ENCODE measurements at regions not wholly inside any gene's neighbourhood (a gene's known extent, or its start where the extent isn't known, plus 50 kb on each side); places are given as distances from the start of the nearest gene placed in this dataset.

DNA sequence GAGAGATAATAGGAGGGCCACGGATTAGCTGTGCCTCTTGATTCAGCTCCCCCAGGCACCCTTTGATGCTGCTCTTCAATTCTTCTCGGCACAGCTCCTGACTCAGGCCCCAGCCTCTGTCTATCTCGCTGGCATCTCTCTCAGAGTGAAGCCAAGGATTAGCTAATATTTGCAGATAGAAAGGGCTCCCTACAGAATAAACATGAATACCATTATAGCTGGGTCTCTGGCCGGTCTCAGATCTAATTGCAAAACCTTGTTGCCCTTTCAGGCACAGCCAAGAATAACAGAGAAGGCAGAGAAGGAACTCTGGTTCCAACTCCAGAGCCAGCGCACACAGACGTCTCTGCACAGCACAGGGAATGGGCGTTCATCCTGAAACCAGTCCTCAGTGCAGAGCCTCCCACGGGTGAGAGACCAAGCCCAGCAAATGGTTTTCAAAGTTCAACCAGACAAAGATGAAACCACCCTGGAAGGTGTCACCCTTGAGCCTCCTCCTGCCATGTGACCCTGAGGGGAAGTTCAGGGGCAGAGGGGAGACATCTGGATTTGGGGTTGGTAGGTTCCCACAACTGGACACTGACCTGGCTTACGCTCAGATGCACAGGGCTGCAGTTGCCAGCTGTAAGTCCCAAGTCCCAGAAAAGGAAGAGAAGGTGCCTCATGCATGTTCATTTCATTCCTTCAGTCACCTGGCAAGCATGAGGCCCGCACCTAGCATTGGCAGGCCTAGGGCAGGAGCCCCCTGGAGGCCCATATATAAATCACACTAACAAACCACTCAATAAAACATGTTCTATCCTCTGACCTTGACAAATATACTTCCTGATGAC, 394.0 kb downstream of the NPHP4 start:
- no peak for TF ChIP-seq CTCF (conservative IDR thresholded peaks at IDR 0.05; ENCODE audit: low read depth, low read length)
- H3K4me3 ChIP-seq (ENCODE audit: low read depth, low read length), result no peak overlapping the region
- no peak for DNase-seq (ENCODE audit: low read depth)

DNA sequence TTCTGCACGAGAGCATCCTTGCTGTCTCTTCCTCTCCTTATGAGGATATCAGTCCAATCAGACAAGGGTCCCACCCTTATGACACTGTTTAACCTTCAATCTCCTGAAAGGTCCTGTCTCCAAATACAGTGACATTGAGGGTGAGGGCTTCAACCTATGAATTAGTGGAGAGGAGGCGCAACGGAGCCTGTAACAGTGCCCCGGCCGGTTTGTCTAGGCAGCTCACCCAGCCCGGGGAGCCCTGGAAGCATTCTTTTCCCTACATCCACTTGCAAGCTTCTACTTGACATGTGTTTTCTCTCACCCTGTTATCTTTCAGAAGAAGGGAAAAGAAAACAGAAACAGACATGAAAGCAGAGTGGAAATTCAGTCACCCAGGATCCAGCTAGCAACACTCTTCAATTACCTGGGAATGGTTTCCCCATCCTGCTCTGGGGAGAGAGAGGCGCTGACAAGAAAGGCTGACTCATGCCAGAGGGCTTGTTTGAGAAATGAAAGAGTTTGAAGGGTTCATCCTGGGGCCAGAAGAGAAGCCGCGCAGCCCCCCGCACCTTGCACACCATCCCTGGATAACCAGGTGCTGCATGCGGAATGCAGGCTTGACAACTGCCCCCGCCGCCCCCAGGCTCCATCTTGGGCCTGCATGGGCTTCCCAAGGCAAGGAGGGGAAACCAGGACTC, 394.9 kb downstream of the NPHP4 start:
- no peak for DNase-seq (ENCODE audit: low read depth)
- no peak for TF ChIP-seq CTCF (conservative IDR thresholded peaks at IDR 0.05; ENCODE audit: low read depth, low read length)
- H3K4me3 ChIP-seq (ENCODE audit: low read depth, low read length), result no peak overlapping the region

DNA sequence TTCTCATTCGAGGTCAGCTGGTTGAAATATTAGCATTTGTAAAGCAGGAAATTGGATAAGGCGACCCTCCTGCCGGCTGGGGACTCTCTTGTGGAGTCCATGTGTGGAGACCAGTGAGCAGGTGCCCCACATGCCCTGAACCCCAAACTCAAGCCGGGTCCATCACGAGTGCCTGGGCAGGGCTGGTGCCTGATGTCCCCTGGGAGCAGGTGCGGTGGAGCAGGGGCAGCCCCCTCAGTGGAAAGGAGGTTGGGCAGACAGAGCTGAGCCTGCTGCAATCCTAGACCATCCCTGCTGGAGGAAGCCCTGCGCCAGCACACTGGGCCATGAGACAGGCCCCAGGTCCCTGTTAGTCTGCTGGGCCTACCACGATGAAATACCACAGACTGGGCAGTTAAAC, 395.6 kb downstream of the NPHP4 start:
- TF ChIP-seq CTCF (conservative IDR thresholded peaks at IDR 0.05; ENCODE audit: low read depth, low read length), result no peak
- H3K4me3 ChIP-seq (ENCODE audit: low read depth, low read length), result no peak overlapping the region
- no peak for DNase-seq (ENCODE audit: low read depth)

DNA sequence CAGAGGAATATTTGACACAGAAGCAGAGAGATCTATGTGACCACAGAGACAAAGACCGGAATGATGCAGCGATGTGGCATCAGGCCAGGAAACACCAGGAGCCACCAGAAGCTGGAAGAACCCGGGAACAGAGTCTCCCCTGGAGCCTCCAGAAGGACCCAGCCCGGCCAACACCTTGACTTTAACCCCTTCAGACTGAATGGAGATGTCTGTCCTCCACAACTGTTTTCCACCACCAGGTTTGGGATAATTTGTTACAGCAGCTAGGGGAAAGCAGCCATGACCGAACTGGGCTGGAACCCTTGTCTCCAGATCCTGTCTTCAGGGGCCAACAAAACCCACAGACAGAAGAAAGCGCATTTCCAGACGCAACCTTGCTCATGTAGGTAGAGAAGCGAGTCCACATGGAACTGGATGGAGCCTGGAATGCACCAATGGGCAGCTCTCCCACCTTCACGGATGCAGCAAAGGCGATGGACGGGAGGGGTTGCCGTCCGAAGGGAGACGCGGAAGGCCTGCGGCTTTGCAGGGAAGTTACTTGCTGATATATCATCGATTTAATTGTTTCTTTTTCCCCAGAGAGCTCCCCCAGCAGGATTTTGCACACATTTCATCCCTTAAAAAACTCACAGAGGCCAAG, 396.6 kb downstream of the NPHP4 start:
- DNase-seq (ENCODE audit: low read depth), result no peak
- H3K4me3 ChIP-seq (ENCODE audit: low read depth, low read length), result no peak overlapping the region
- no peak for TF ChIP-seq CTCF (conservative IDR thresholded peaks at IDR 0.05; ENCODE audit: low read depth, low read length)

DNA sequence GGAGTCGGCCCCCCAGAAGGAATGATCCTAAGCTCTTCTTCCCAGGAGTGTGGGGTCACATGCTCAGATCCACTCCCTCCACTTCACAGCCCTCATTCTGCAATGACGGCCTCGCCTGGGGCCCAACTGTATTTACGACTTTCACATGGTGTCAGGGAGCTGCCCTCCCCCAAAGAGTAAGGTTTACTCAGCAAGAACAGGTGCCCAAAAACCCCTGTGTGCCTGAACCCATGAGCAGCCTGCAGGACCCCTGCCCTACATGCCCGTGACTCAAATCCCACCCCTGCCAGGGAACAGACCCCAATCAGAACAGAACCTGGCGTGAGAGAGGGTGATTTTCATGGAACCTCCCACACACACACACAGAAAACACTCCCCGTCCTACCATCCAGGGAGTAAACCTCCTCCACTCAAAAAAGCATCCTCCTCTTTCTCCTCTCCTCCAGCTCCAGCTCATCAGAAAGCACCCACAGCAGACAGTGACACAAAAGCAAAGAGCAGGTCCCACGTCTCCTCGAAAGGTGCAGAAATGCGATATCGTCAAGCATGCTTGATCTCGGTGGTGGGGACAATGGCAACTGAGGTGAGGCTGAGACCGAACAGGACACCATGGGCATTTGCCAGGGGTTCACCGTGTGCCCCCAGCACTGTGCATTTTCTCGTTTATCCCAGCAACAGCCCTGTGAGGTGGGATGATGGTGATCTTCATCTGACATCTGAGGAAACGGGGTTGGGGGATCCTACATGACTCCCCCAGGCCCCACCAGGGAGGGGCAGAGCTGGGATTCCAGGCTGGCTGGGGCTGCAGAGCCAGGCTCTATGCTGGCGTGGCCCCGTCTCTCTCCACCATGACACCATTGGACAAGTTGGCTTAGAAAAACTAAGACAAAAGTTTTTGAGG, 397.9 kb downstream of the NPHP4 start:
- H3K4me3 ChIP-seq (ENCODE audit: low read depth, low read length), result no peak overlapping the region
- DNase-seq (ENCODE audit: low read depth), result no peak
- TF ChIP-seq CTCF (conservative IDR thresholded peaks at IDR 0.05; ENCODE audit: low read depth, low read length), result no peak

DNA sequence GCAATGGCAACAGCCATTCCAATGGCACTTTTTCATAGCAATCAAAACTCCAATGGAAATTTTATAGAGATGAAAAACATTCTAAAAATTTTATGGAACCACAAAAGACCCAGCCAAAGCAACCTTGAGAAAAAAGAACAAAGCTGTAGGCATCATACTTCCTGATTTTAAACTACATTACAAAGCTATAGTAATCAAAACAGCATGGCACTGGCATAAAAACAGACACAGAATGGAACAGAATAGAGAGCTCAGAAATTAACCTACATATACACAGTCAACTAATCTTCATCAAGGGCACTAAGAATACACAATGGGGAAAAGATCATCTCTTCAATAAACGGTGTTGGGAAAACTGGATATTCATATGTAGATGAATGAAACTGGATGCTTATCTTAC, 401.5 kb downstream of the NPHP4 start:
- TF ChIP-seq CTCF (conservative IDR thresholded peaks at IDR 0.05; ENCODE audit: low read depth, low read length), result no peak
- no peak for DNase-seq (ENCODE audit: low read depth)
- no peak overlapping the region for H3K4me3 ChIP-seq (ENCODE audit: low read depth, low read length)

Data from epithelial cell of proximal tubule (primary cell).